MCF 10A (cell line): ENCODE measurements at regions not wholly inside any gene's neighbourhood (a gene's known extent, or its start where the extent isn't known, plus 50 kb on each side); places are given as distances from the start of the nearest gene placed in this dataset.

Source experiments
- BruUV-seq: library from RNA; stranded (reverse); fragments of 400-500 nt; replicated peaks from 2 replicates; lab custom pipeline; 2021; lab: Mats Ljungman, UMichigan
- CTCF ChIA-PET: fragments of 300-600 bp; sonication (Branson Sonifier 250); formaldehyde crosslinking; extraction: SDS; loops from one replicate; lab custom pipeline; 2021; ENCODE audit warnings: antibody characterized with exemption, inconsistent platforms; lab: Yijun Ruan, JAX
- POLR2A ChIA-PET: fragments of 300-600, 350-650 bp; sonication (Branson Sonifier 250); formaldehyde crosslinking; extraction: SDS; loops from one replicate; lab custom pipeline; 2020; ENCODE audit warnings: antibody characterized with exemption, inconsistent platforms; lab: Yijun Ruan, JAX
- DNase-seq: peaks from one replicate; pipeline ENCODE4 v3.0.0-alpha.2; 2018; ENCODE audit not compliant: unreplicated experiment
- H3K27ac Mint-ChIP-seq: one replicate; pipeline ENCODE4 v1.8.0; 2022; ENCODE audit warnings: mild to moderate bottlenecking, low read depth, mixed read lengths; ENCODE audit not compliant: unreplicated experiment
- H3K27me3 Mint-ChIP-seq: one replicate; pipeline ENCODE4 v1.8.0; 2022; ENCODE audit warnings: mixed read lengths; ENCODE audit not compliant: insufficient read depth, unreplicated experiment
- H3K36me3 Mint-ChIP-seq: one replicate; pipeline ENCODE4 v1.8.0; 2022; ENCODE audit warnings: mild to moderate bottlenecking, moderate library complexity, mixed read lengths; ENCODE audit not compliant: insufficient read depth, unreplicated experiment
- H3K4me1 Mint-ChIP-seq: one replicate; pipeline ENCODE4 v1.8.0; 2022; ENCODE audit warnings: mixed read lengths; ENCODE audit not compliant: insufficient read depth, unreplicated experiment
- H3K4me3 Mint-ChIP-seq: one replicate; pipeline ENCODE4 v1.8.0; 2022; ENCODE audit warnings: mild to moderate bottlenecking, moderate library complexity, mixed read lengths; ENCODE audit not compliant: unreplicated experiment
- H3K9me3 Mint-ChIP-seq: one replicate; pipeline ENCODE4 v1.8.0; 2022; ENCODE audit warnings: mixed read lengths; ENCODE audit not compliant: unreplicated experiment
- CTCF ChIP-seq: fragments of 200-600 bp; IDR thresholded peaks from one replicate; pipeline ENCODE4 v1.8.0; 2022; ENCODE audit warnings: antibody characterized with exemption, mild to moderate bottlenecking; ENCODE audit not compliant: unreplicated experiment
- intact Hi-C: fragments of 100-400 bp; cut with micrococcal nuclease; formaldehyde crosslinking; loops from 2 replicates; pipeline ENCODE4 v1.14.1; 2022

DNA sequence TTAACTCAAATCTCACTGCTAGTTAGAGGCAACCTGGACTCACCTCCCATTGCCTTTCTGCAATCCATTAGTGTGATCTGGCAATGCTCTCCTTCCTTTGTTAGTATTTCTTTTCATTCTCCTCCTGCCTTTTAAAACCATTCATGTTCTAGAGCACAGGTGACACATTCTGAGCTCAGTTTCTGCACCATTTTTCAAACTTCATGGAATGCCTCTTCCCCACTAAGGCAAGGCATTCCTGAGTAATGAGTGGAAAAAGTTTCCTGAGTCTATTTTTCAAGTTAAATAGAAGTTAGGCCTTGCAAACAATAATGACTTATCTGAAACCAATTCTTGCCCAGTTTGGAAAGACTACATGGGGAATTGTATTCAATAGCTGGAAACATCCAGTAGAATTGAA lies 1001.8 kb downstream of the BCL11B start:
- no TSS peak for BruUV-seq
- intact Hi-C loops = no loop called here
- Mint-ChIP-seq H3K27me3 (no peaks in the 10 kb centered on the region), H3K4me1 (peaks cover 26% of the 10 kb centered on the region), H3K4me3 (no peak overlapping the region), H3K27ac (no peak overlapping the region), H3K9me3 (peaks cover 8% of the 10 kb centered on the region), H3K36me3 (peaks cover 6% of the 10 kb centered on the region)
- no peak for DNase-seq
- CTCF ChIA-PET = interaction anchor here (0.6 to 0.8 kb wide), 2 partner anchors 8 to 80 kb away, joined by 3 read pairs; no protein-coding TSS in a partner anchor
- POLR2A ChIA-PET = interaction anchor here (0.6 to 0.8 kb wide), 3 partner anchors 59 to 353 kb away, joined by 3 read pairs; no protein-coding TSS in a partner anchor
- TF ChIP-seq CTCF = no peak

- H3K36me3 Mint-ChIP-seq = no peaks in the 10 kb centered on the region
- no peak overlapping the region for H3K4me3 Mint-ChIP-seq
- H3K27me3 Mint-ChIP-seq = no peaks in the 10 kb centered on the region
- no TSS peak for BruUV-seq
- no peak for TF ChIP-seq CTCF
- intact Hi-C loops = no loop called here
- H3K27ac Mint-ChIP-seq = no peak overlapping the region
- H3K4me1 Mint-ChIP-seq = peaks cover 8% of the 10 kb centered on the region
- CTCF ChIA-PET = no interaction called here
- POLR2A ChIA-PET = no interaction called here
- no peak for DNase-seq
- H3K9me3 Mint-ChIP-seq = no peaks in the 10 kb centered on the region
Observed at GRCh38 chr14:98274596-98274995, 997.4 kb downstream of the BCL11B start.

- no peak for TF ChIP-seq CTCF
- Mint-ChIP-seq H3K4me3 (no peak overlapping the region), H3K27ac (no peak overlapping the region), H3K36me3 (no peaks in the 10 kb centered on the region), H3K4me1 (no peaks in the 10 kb centered on the region), H3K9me3 (peaks cover 9% of the 10 kb centered on the region), H3K27me3 (no peaks in the 10 kb centered on the region)
- no TSS peak for BruUV-seq
- intact Hi-C loops = no loop called here
- POLR2A ChIA-PET = no interaction called here
- DNase-seq = no peak
- CTCF ChIA-PET = interaction anchor here (0.6 kb wide), 1 partner anchor 8 kb away, joined by 3 read pairs; no protein-coding TSS in a partner anchor
Observed at GRCh38 chr14:98278800-98279199, 993.2 kb downstream of the BCL11B start.

- H3K36me3 Mint-ChIP-seq = no peaks in the 10 kb centered on the region
- H3K4me3 Mint-ChIP-seq = no peak overlapping the region
- DNase-seq = no peak
- intact Hi-C loops = no loop called here
- H3K9me3 Mint-ChIP-seq = peaks cover 9% of the 10 kb centered on the region
- ChIA-PET POLR2A (no interaction called here), CTCF (no interaction called here)
- no TSS peak for BruUV-seq
- H3K4me1 Mint-ChIP-seq = no peaks in the 10 kb centered on the region
- H3K27ac Mint-ChIP-seq = no peak overlapping the region
- no peak for TF ChIP-seq CTCF
- H3K27me3 Mint-ChIP-seq = no peaks in the 10 kb centered on the region
Observed at GRCh38 chr14:98280436-98280835, 991.6 kb downstream of the BCL11B start.
